GM19455 (cell line): ENCODE measurements at regions not wholly inside any gene's neighbourhood (a gene's known extent, or its start where the extent isn't known, plus 50 kb on each side); places are given as distances from the start of the nearest gene placed in this dataset.
"Not testable (repeated sequence)": the region's sequence is repeated elsewhere in the genome, so short reads cannot be mapped to it uniquely, and the experiment has no call there.

Experiments
- ATAC-seq: cut with Tn5 transposase; IDR thresholded peaks from one replicate; pipeline ENCODE4 v1.9.1; 2021; ENCODE audit not compliant: unreplicated experiment

DNA sequence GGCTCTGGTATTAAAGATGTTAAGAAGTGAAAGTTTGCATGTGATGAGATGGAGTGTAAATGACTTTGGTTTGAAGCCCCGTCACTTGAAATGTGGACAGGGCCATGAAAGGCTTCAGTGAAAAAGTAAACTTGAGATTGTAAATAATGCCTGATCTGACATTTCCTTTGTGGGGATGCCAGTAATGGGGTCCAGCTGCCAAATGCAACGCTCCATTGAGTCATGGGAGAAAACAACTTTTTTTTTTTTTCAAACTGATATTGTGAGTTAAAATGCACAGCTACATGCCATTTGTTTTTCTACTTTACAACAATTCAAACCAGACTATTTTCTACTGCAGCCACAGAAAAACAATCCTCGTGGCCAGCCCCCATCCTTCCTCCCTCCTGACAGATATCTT is 327.0 kb upstream of the TNC start:
- no peak for ATAC-seq

DNA sequence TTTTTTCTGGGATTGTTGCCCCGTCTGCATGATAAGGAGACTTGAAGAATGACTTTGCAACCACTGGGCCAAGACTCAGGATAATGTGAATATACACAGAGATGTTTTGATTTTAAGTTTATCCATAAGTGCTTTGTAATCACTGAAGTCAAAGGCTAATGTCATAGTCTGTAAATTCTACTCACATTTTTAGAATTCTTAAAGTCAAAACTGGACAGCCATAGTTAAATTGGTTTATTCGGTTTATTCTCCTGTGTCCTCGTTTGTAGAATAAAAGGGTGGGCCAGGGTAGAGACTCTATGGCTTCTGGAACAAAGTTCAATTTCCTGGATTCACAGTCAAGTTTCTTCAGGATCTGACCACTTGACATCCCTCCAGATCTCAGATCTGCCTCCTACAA is 327.7 kb upstream of the TNC start:
- ATAC-seq = no peak

DNA sequence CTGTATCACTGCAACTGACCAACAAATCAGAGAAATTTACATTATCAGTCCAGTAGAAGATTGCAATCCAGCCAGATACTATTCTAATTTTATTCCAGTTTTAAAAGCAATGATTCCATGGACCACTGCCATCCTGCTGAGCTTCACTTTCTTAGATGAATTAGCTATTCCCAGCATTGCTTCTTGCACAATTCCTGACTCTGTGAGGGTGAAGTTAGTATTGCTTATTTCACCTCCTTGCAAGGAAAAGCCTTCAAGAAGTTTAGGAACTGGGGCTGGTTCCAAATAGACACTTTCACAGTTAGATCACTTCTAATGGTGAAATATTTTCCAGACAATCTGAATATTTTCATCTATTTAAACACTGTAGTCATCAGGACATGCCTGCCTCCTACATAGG is 338.6 kb upstream of the TNC start:
- ATAC-seq = no peak

DNA sequence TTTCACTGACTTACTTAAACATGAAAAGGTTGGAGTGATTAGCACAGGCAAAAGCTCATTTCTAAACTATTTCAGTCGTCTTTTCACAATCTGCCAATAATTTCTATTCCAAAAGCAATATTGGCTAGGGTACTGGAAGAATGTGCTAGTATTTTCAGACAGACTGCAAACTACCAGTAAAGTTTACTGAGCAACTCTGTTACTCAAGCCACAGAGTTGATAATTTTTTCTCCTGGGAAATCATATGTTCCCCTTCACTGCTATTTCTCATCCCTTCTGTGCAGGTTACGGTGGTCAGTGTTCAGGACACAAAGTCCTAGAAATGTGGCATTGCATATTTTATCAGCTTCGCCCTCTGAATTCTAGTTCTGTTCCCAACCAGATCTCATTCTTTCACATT is 343.3 kb upstream of the TNC start:
- no peak for ATAC-seq

DNA sequence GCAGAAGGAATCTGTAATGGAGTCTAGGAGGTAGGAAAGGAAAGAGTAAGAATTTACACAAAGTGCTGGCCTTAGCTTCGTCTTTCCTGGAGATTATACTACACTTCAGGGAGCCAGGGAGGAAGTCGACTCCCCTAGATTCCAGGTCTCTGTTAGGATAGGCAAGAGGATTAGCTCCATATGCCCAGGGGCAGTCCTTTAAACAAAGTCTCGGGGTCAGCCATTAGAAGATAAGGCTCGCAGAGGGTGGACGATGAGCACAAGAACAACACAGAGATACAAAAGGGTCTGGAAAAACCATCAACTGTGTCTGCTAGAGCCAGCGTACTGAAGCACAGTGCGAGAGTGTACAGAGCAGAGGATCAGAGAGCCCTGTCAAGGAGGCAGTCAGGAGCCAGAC is 344.7 kb upstream of the TNC start:
- ATAC-seq = no peak

DNA sequence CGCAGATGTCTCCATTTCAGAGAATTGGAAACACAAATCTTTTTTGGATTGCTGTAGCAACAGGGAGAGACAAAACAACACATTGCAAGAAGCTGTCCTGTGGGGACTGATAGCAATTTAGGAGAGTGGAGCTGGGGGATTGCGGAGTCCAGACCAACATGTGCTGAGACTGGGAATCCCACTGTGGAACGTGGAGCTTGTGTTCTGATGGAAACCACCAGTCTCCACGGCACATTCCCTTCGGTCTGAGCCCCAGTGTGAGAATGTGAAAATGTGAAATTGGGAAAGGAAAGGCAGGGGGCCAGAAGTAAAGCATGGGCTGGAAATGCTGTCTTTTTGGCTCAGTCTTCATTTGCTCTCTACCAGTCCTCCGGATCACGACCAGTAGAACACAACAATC is 348.8 kb upstream of the TNC start:
- ATAC-seq = no peak

DNA sequence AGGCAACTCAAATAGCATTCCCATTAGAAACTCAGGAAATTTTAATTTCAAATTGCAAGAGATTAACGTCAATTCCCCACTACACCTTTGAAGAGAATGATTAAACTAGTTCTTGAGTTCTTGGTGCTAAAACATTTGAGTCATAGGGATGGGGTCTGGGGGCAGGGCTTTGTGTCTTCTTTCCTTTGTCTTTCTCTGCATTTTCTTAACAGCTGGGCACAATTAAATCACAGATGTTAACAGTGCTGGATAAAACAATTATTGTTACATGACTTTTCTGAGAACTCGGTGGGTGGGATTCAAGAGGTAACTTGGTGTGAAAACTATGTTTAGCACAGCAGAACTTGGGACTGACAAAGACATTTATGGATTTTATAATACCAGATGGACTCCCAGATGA is 351.9 kb upstream of the TNC start:
- no peak for ATAC-seq

DNA sequence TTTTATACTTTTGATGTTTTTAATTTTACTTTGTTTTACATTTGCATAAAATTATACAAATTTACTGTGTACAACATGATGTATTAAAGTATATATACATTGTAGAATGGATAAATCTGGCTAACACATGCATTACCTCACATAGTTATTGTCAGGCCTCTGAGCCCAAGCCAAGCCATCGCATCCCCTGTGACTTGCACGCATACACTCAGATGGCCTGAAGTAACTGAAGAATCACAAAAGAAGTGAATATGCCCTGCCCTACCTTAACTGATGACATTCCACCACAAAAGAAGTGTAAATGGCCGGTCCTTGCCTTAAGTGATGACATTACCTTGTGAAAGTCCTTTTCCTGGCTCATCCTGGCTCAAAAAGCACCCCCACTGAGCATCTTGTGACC is 355.1 kb upstream of the TNC start:
- ATAC-seq = not testable (repeated sequence)

DNA sequence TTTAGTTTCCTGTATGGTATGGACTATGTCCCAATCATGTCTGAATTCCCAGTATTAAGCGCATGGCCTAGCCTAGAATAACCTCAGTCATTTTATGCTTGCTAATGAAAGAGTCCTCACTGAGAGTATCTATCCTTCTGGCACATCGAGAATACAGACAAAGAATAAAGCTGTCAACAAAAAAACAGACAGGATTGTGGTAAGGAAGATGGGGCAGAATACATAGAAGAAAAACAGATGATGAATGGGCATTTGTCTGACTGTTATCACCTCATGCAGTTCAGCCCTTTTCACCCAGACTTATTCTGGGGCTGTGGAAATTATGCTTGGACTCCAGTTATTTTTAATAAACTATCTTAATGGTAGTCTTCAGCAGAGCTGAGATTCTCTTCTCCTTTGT is 363.8 kb upstream of the TNC start:
- no peak for ATAC-seq

DNA sequence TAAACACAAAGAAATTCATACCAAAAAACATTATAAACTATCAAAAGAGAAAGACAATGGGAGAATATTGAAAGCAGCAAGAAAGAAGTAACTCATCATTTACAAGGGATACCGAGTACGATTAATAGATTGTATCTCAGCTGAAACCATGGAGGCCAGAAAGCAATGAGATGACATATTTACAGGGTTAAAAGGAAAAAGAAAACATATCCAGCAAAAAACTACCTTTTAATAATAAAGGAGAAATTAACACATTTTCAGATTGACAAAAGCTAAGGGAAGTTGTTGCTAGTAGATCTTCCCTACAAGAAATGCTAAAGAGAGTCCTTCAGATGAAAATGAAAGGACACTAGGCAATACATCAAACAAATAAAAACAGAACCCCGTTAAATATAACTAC is 364.8 kb upstream of the TNC start:
- no peak for ATAC-seq

DNA sequence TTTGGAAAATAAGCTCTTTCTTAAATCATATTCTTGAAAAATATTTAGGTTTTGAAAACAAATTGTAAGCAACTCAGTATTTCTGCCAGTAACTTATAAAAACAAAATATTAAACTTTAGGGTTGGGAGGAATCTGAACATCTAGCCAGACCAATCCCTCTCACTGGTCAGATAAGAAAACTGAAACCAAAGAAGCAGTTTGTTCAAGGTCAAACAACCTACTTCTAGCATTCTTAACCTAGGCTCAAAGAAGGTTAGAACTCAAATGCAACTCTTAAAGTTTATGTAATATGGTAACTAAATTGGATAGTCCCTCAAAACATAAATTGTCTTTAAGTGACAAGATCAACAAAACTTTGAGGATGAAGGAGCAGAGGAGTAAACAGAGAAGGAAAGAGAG is 374.9 kb upstream of the TNC start:
- no peak for ATAC-seq

DNA sequence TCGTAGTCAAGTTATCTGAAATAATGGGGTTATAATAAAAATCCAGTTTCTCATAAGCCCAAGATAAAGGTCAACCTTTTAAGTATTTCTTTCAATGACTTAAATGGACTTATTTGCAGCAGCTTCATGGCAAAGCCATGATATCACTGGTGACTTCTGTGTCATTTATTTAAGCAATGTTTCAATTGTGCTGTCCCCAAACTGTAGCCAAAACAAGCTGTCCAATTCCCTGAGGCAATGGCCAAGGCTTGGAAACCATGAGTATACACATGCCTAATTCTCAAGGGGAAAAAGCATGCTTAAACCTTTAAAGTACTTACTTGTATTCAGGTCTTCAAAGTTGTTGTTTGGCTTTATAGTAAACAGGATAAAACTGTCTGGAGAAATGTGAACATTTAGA is 376.4 kb upstream of the TNC start:
- ATAC-seq = no peak

DNA sequence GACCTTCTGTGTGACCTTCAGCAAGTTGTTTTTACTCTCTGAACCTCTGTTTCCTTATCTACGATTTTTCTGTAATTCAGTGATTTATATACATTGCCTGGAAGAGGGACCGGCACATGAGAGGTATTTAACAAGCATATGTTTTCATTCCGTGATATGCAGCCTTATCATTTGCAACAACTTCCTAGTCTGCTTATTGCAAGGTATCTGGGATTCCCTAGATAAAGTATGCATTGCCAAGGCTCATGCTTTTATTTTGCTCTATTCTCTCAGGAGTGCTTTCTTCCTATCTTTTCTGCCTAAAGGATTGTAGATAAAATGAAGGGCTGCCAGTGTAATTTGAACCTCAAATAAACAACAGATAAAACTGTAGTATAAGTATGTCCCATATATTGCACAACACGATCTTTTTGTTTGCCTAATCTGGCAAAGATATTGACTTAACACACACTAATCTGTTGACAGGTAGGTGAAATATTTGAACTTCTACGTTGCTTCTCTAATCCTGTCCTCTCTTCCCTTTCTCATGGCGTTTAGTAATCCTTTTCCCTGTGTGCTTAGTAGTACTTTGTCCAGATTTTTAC is 377.2 kb upstream of the TNC start:
- ATAC-seq = no peak

DNA sequence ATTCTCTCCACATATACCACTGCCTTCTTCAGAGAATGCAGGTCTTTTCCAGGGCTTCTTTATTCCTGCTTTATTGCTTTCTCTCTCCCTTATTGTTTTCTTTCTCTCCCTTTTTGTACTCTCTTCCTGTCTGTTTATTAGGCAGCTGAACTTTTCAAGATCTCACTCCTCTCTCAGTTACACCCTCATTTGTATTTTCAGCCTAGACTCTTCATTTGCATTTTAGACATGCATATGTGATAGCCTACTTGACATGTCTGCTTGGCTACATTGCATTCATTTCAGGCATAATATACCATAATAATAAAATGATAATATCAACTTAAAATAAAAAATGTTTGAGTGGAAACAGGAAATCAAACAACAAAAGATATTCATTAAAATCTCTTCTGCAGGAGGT is 377.9 kb upstream of the TNC start:
- no peak for ATAC-seq

DNA sequence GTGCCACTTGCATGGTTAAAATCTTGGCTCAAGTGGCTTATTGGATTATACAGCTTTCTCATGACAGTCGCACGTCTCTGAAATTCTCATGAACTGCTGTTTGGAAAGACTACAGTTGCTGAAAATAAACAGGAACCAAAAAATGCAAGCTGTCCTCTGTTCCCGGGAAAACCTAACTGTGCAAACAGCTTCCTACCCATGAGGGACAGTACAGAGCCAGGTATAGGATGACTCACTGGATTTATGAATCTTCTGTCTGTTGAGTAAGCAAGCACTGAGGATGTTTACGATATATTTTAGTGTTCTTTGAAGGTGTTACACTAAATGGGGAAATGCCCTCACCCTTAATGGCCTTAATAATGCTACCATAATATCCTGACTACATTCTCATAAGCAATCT is 380.3 kb upstream of the TNC start:
- no peak for ATAC-seq

DNA sequence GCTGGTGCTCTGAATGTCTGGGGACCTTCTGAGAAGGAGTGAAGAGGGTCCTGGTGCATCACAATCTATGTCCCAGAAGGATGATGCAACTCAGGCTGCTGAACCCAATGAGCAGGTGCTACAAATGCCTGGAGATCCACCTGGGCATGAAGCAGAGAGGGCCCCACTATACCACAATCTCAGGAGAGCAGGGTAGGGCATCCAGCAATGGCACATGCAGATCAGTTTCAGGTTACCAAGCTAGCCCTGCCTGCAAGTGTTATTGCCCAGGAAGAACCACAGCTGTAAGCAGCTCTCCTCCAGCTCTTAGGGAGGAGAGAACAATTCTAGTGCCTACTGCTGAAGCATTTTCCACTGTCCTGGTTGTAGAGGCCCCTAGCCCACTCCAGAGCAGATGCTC is 389.2 kb upstream of the TNC start:
- no peak for ATAC-seq

DNA sequence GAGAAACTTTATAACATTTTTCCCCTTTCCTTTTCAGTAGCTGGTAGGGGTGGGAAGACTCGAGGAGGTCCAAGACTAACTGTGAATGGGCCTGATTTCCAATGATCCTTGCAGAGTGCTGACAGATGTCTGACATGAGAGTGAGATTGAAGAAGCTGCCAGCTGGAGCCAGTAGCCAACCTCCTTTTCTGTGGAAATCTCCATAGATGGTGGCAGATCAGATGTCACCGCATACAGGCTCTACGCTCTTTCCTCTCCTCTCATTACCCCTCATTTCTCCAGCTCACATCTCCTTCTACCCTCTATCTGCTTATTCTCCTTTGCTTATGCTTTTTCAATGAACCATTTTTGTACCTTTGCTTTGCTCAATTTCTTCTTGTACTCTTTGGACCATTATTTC is 395.2 kb upstream of the TNC start:
- no peak for ATAC-seq

DNA sequence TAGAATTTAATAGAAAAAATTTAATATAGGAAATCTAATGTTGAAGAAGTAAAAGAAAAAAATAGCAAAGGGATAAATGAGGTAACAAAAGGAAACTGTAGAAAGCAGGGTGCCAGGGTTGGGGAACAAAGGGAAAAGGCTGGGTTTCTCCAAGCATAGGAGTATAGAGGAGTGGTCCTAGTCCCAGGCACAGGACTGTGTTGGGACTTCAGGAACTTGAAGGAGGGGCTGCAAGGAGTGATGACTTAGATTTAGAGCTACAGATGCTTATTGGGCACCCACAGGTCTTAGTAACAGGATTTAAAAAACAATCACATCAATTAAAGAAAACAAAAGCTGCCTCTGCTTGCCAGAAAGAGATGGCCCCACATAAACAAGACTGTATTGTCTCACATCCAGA is 396.5 kb upstream of the TNC start:
- no peak for ATAC-seq

DNA sequence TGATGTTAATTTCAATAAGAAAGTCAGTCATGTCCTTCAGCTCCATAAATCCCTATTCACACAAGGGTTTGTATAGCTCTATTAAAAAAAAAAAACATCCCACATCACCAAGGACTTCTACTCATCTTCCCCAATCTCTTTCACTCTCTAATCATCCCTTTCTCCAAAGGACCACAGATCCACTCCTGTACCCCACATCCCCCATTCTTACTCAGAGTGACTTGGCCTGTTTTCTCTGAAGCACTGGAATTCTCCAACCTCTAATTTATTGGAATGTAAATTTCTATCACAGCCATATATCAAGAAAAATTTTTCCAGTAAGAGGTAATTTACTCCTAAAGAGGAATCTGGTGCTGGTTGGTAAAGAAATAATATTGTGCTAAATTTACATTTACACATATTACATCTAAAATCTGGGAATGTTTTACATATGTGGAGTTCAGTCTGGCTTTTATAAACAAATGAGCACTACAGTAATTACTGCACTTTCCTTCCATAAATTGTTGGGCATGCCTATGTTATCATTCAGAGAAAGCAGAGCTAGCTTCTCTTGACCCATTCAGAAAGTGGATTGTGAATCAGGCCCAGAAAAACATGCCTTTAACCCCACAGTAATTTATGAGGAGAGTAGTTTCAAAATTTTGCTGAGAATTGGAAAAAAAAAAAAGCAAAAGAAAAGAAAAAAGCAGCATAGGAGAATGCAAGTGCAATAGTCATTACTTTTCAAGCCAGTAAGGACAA is 399.5 kb upstream of the TNC start:
- no peak for ATAC-seq

DNA sequence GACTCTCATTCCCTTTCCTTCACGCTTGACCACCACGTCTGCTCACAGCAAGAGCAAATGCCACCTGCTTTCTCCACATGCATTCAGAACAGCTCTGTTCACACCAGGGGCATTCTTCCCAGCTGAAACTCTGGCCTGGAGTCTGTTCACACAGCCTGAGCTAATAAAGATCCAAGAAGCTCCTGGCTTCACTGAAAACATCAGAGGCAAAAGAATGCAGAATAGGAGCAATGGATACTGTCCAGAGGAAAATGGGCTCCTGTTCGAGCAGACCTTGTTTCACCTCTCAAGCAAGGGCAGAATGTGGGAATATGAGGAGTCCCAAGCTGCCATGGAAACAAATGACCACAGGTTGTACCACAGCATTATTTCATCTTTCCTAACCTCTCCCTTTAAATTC is 402.7 kb upstream of the TNC start:
- no peak for ATAC-seq

DNA sequence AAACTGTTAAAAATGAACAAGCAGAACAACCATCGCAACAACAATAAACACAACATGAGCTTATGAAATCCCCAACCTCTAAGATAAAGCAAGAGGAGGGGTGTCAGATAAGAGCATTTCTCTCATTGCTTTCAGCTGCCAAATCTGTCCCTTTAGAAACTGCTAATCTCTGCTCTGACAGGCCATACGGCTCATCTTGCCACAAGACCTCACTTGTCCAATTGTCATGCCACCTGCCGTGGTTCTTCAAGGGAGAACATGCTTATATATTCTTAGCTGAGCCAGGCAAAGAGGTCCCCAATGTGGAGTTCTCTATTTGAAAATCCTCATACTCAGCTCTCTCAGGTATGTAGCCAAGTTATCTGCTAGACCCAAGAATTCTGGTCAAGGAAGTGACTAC is 405.0 kb upstream of the TNC start:
- ATAC-seq = no peak

DNA sequence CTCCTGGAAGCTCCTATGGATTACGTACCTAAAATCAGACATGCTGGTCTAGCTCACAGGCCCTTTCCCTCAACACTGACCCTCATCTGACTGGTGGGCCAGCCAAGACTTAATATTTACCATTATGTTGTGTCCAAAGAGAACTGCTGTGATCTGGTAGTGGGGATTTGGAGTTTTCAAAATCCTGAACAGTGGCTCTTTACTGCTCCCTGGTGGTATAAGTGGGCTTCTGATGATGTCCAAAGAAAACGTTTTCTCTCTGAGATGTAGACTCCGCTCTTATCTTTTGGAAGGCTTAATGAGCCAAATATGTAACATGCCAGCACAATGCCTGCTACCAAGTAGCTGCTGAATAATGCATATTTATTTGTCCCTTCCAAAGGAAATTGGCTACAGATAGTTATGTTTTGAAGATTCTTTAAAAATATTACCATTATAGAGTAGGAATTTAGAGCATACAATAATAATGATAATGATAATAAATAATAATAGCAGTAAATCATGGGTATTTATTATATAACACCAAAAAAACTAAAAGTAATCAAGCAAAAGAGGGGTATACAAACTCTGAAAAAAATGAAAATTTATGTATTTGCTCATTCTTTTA is 406.6 kb upstream of the TNC start:
- no peak for ATAC-seq
